T-helper 1 cell treated with Interleukin-12 subunit alpha and Interleukin-12 subunit beta and Interleukin-4 antibody, amounts not matched to agents 30 μg/mL and 1 μg/mL, for 36 hours (primary cell): ENCODE measurements at regions not wholly inside any gene's neighbourhood (a gene's known extent, or its start where the extent isn't known, plus 50 kb on each side); places are given as distances from the start of the nearest gene placed in this dataset.

Experiments used
- H3K27ac Mint-ChIP-seq: one replicate; pipeline ENCODE4 v1.8.0; 2021; ENCODE audit warnings: mild to moderate bottlenecking, mixed read lengths
- H3K27me3 Mint-ChIP-seq: one replicate; pipeline ENCODE4 v1.8.0; 2021; ENCODE audit warnings: low read depth, mixed read lengths
- H3K36me3 Mint-ChIP-seq: one replicate; pipeline ENCODE4 v1.8.0; 2021; ENCODE audit warnings: low read depth, mixed read lengths
- H3K4me1 Mint-ChIP-seq: one replicate; pipeline ENCODE4 v1.8.0; 2021; ENCODE audit warnings: low read depth, mixed read lengths
- H3K4me3 Mint-ChIP-seq: one replicate; pipeline ENCODE4 v1.8.0; 2021; ENCODE audit warnings: mild to moderate bottlenecking, moderate library complexity, mixed read lengths
- H3K9me3 Mint-ChIP-seq: one replicate; pipeline ENCODE4 v1.8.0; 2021; ENCODE audit warnings: mixed read lengths

DNA sequence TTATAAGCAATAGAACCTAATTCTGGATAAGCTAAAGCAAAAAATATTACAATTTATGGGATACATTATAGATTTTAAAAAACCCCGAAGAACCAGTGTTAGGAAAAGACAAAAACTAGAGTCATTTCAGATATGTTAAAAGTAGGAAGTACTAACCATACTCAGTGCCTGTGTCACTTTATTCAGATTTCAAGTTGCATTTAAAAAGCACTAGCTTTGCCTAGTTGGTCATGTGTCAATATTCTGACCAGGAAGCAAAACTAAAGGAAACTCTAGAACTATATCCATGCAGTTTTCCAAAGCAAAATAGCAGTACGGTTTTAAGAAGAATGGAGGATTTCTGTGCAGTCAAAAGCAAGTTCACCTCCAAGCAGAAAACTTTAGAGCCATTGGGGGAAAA, 88.4 kb downstream of the RAP2B start:
- H3K27me3 Mint-ChIP-seq, result no peaks in the 10 kb centered on the region
- H3K36me3 Mint-ChIP-seq, result no peaks in the 10 kb centered on the region
- no peaks in the 10 kb centered on the region for H3K9me3 Mint-ChIP-seq
- H3K4me3 Mint-ChIP-seq, result no peak overlapping the region
- no peaks in the 10 kb centered on the region for H3K4me1 Mint-ChIP-seq
- H3K27ac Mint-ChIP-seq, result no peak overlapping the region

DNA sequence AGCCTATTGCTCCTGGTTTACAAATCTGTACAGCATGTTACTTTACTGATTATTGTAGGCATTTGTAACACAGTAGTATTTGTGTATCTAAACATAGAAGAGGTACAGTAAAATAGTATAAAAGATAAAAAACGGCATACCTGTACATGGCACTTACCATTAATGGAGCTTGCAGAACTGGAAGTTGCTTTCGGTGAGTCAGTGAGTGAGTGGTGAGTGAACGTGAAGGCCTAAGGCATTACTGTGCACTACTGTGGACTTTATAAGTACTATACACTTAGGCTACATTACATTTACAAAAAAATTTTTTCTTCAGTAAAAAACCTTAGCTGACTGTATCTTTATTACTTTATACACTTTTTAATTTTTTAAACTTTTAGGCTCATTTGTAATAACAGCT, 90.9 kb downstream of the RAP2B start:
- no peak overlapping the region for H3K27ac Mint-ChIP-seq
- H3K4me1 Mint-ChIP-seq, result peaks cover 8% of the 10 kb centered on the region
- H3K4me3 Mint-ChIP-seq, result no peak overlapping the region
- no peaks in the 10 kb centered on the region for H3K36me3 Mint-ChIP-seq
- no peaks in the 10 kb centered on the region for H3K9me3 Mint-ChIP-seq
- no peaks in the 10 kb centered on the region for H3K27me3 Mint-ChIP-seq

- H3K4me3 Mint-ChIP-seq, result no peak overlapping the region
Measured at GRCh38 chr3:153254361-153254760, 92.3 kb downstream of the RAP2B start.

GRCh38 chr3:153257673-153258351, 95.8 kb downstream of the RAP2B start:
- H3K4me1 Mint-ChIP-seq, result peaks cover 12% of the 10 kb centered on the region
- no peak overlapping the region for H3K27ac Mint-ChIP-seq

More at GRCh38 chr3:153254361-153254760, 92.3 kb downstream of the RAP2B start:
- no peaks in the 10 kb centered on the region for H3K27me3 Mint-ChIP-seq
- peaks cover 8% of the 10 kb centered on the region for H3K4me1 Mint-ChIP-seq
- H3K36me3 Mint-ChIP-seq, result no peaks in the 10 kb centered on the region
- H3K27ac Mint-ChIP-seq, result no peak overlapping the region
- no peaks in the 10 kb centered on the region for H3K9me3 Mint-ChIP-seq

DNA sequence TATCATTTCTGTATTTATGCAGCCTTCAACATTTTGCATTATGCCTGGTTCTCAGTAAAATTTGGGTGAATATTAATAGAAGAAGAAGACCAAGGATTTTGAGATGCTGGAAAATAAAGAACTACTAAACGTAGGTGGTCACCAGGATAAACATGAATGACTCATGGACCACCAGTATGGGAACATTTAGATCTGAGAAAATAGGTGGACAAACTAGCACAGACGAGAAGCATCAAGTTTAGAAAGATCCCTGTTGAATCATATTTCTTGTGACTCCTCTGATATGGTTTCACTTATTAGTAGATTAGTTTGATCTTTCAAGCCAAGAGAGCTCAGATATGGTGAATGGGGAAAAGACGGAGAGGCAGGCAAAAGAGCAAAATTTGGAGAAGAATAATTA, 97.9 kb downstream of the RAP2B start:
- Mint-ChIP-seq H3K27me3 (no peaks in the 10 kb centered on the region), H3K4me3 (no peak overlapping the region), H3K27ac (no peak overlapping the region), H3K9me3 (peaks cover 7% of the 10 kb centered on the region), H3K4me1 (peaks cover 13% of the 10 kb centered on the region), H3K36me3 (peaks cover 1% of the 10 kb centered on the region)

More at GRCh38 chr3:153257673-153258351, 95.8 kb downstream of the RAP2B start:
- Mint-ChIP-seq H3K27me3 (no peaks in the 10 kb centered on the region), H3K9me3 (no peaks in the 10 kb centered on the region), H3K36me3 (no peaks in the 10 kb centered on the region), H3K4me3 (no peak overlapping the region)

- no peak overlapping the region for H3K4me3 Mint-ChIP-seq
- H3K36me3 Mint-ChIP-seq, result peaks cover 3% of the 10 kb centered on the region
- H3K27ac Mint-ChIP-seq, result no peak overlapping the region
- peaks cover 13% of the 10 kb centered on the region for H3K4me1 Mint-ChIP-seq
- peaks cover 12% of the 10 kb centered on the region for H3K9me3 Mint-ChIP-seq
- H3K27me3 Mint-ChIP-seq, result no peaks in the 10 kb centered on the region
Measured at GRCh38 chr3:153260681-153261080, 98.7 kb downstream of the RAP2B start.

- H3K4me3 Mint-ChIP-seq, result no peak overlapping the region
- peaks cover 21% of the 10 kb centered on the region for H3K9me3 Mint-ChIP-seq
- H3K36me3 Mint-ChIP-seq, result peaks cover 3% of the 10 kb centered on the region
- H3K27ac Mint-ChIP-seq, result no peak overlapping the region
- peaks cover 1% of the 10 kb centered on the region for H3K4me1 Mint-ChIP-seq
- H3K27me3 Mint-ChIP-seq, result no peaks in the 10 kb centered on the region
Measured at GRCh38 chr3:153266619-153267018, 104.6 kb downstream of the RAP2B start.

DNA sequence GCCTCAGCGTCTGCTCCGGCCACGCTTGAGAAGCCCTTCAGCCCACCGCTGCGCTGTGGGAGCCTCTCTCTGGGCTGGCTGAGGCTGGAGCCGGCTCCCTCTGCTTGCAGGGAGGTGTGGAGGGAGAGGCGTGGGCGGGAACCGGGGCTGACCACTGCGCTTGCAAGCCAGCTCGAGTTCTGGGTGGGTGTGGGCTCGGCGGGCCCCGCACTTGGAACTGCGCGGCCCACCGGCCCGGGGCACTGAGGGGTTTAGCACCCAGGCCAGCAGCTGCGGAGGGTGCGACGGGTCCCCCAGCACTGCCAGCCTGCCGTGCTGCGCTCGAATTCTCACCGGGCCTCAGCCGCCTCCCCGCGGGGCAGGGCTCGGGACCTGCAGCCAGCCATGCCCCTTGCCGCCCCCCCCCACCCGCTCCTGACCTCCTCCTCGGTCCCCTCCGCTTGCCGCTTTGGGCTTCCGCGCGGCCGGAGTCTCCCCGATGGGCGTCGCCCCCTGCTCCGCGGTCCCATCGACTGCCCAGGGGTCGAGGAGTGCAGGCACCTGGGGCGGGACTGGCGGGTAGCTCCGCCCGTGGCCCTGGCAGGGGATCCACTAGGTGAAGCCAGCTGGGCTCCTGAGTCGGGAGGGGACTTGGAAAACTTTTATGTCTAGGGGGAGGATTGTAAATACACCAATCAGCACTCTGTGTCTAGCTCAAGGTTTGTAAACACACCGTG, 106.7 kb downstream of the RAP2B start:
- H3K27ac Mint-ChIP-seq, result no peak overlapping the region
- H3K4me1 Mint-ChIP-seq, result peaks cover 5% of the 10 kb centered on the region

GRCh38 chr3:153269730-153270129, 107.7 kb downstream of the RAP2B start:
- peaks cover 4% of the 10 kb centered on the region for H3K4me1 Mint-ChIP-seq
- H3K4me3 Mint-ChIP-seq, result no peak overlapping the region
- peaks cover 3% of the 10 kb centered on the region for H3K36me3 Mint-ChIP-seq
- peaks cover 16% of the 10 kb centered on the region for H3K9me3 Mint-ChIP-seq
- peaks cover under 1% of the 10 kb centered on the region for H3K27me3 Mint-ChIP-seq
- no peak overlapping the region for H3K27ac Mint-ChIP-seq

More for the DNA sequence above, 106.7 kb downstream of the RAP2B start:
- Mint-ChIP-seq H3K9me3 (peaks cover 21% of the 10 kb centered on the region), H3K27me3 (no peaks in the 10 kb centered on the region), H3K4me3 (no peak overlapping the region), H3K36me3 (peaks cover 3% of the 10 kb centered on the region)

GRCh38 chr3:153273217-153273616, 111.2 kb downstream of the RAP2B start:
- no peaks in the 10 kb centered on the region for H3K9me3 Mint-ChIP-seq
- H3K4me1 Mint-ChIP-seq, result peaks cover 4% of the 10 kb centered on the region
- H3K27me3 Mint-ChIP-seq, result peaks cover 3% of the 10 kb centered on the region
- H3K27ac Mint-ChIP-seq, result no peak overlapping the region
- no peaks in the 10 kb centered on the region for H3K36me3 Mint-ChIP-seq
- no peak overlapping the region for H3K4me3 Mint-ChIP-seq

GRCh38 chr3:153273767-153274435, 111.9 kb downstream of the RAP2B start:
- no peaks in the 10 kb centered on the region for H3K36me3 Mint-ChIP-seq

GRCh38 chr3:153274561-153274960, 112.5 kb downstream of the RAP2B start:
- Mint-ChIP-seq H3K9me3 (no peaks in the 10 kb centered on the region), H3K27ac (no peak overlapping the region), H3K4me3 (no peak overlapping the region), H3K27me3 (peaks cover 3% of the 10 kb centered on the region), H3K36me3 (no peaks in the 10 kb centered on the region), H3K4me1 (peaks cover 5% of the 10 kb centered on the region)

More at GRCh38 chr3:153273767-153274435, 111.9 kb downstream of the RAP2B start:
- no peak overlapping the region for H3K27ac Mint-ChIP-seq
- H3K9me3 Mint-ChIP-seq, result no peaks in the 10 kb centered on the region
- peaks cover 3% of the 10 kb centered on the region for H3K27me3 Mint-ChIP-seq
- no peak overlapping the region for H3K4me3 Mint-ChIP-seq
- peaks cover 4% of the 10 kb centered on the region for H3K4me1 Mint-ChIP-seq

GRCh38 chr3:153275514-153275913, 113.5 kb downstream of the RAP2B start:
- no peak overlapping the region for H3K27ac Mint-ChIP-seq
- peaks cover 5% of the 10 kb centered on the region for H3K4me1 Mint-ChIP-seq
- H3K9me3 Mint-ChIP-seq, result no peaks in the 10 kb centered on the region
- H3K36me3 Mint-ChIP-seq, result no peaks in the 10 kb centered on the region
- H3K4me3 Mint-ChIP-seq, result no peak overlapping the region
- H3K27me3 Mint-ChIP-seq, result peaks cover 3% of the 10 kb centered on the region

DNA sequence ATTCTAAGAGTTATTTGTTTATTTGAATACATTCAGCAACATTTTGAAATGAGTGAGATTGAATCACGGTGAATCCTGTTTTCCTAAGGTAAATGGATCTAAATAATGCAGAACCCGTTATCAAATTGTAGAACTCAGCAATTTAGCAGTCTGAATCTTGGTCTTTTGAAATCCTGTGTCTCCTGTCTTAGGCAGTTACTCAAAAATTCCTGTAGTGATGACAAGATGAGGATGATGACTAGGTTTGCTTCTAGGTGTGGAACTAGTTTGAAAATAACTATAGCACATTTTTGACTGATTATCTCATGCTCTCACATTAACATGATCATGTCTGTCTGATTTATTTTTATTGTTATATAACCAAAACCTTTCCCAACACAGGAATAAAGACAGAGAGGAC, 115.0 kb downstream of the RAP2B start:
- H3K36me3 Mint-ChIP-seq, result no peaks in the 10 kb centered on the region
- H3K4me3 Mint-ChIP-seq, result no peak overlapping the region
- peaks cover 3% of the 10 kb centered on the region for H3K27me3 Mint-ChIP-seq
- H3K9me3 Mint-ChIP-seq, result no peaks in the 10 kb centered on the region
- peaks cover 5% of the 10 kb centered on the region for H3K4me1 Mint-ChIP-seq
- no peak overlapping the region for H3K27ac Mint-ChIP-seq
